Lung (tissue), 9 donors: ENCODE measurements at regions not wholly inside any gene's neighbourhood (a gene's known extent, or its start where the extent isn't known, plus 50 kb on each side); places are given as distances from the start of the nearest gene placed in this dataset.
"Not testable (repeated sequence)": the region's sequence is repeated elsewhere in the genome, so short reads cannot be mapped to it uniquely, and the experiment has no call there.

Experiments used
- ATAC-seq: fragments of 200-7000 bp; cut with Tn5 transposase; one replicate; pipeline ENCODE4 v1.9.1; 2020; ENCODE audit warnings: moderate number of reproducible peaks; ENCODE audit not compliant: insufficient read depth, low FRiP score
- DNase-seq, 3 donors: peaks; one replicate each; pipeline ENCODE4 v3.0.0-alpha.2; 2013 to 2017
- H3K27ac ChIP-seq, 2 donors: one replicate each; pipeline ENCODE4 v1.5.1; 2013; ENCODE audit warnings: mild to moderate bottlenecking in 2 of 2, moderate library complexity in 2 of 2, control low read depth in 1 of 2, inconsistent platforms in 1 of 2, low read depth in 1 of 2, low read length in 1 of 2
- H3K27me3 ChIP-seq, 3 donors: one replicate each; pipeline ENCODE4 v1.5.1; 2013; ENCODE audit warnings: low read length in 2 of 3; ENCODE audit not compliant: control insufficient read depth in 3 of 3, insufficient read depth in 3 of 3
- H3K36me3 ChIP-seq, 4 donors: one replicate each; pipeline ENCODE4 v1.5.1; 2013; ENCODE audit warnings: low read length in 4 of 4, mild to moderate bottlenecking in 1 of 4, moderate library complexity in 1 of 4; ENCODE audit not compliant: control insufficient read depth in 4 of 4, insufficient read depth in 4 of 4
- H3K4me1 ChIP-seq, 5 donors: one replicate each; pipeline ENCODE4 v1.5.1; 2013; ENCODE audit warnings: low read length in 5 of 5, mild to moderate bottlenecking in 2 of 5, moderate library complexity in 1 of 5; ENCODE audit not compliant: control insufficient read depth in 5 of 5, insufficient read depth in 5 of 5
- H3K4me3 ChIP-seq: one replicate; pipeline ENCODE4 v1.5.1; 2013; ENCODE audit warnings: mild to moderate bottlenecking, control low read depth, moderate library complexity
- H3K9ac ChIP-seq, 2 donors: one replicate each; pipeline ENCODE4 v1.5.1; 2013; ENCODE audit warnings: low read length in 2 of 2, control low read depth in 1 of 2; ENCODE audit not compliant: insufficient read depth in 1 of 2
- H3K9me3 ChIP-seq, 4 donors: one replicate each; pipeline ENCODE4 v1.5.1; 2013; ENCODE audit warnings: low read length in 3 of 4, mild to moderate bottlenecking in 1 of 4, moderate library complexity in 1 of 4; ENCODE audit not compliant: control insufficient read depth in 4 of 4, insufficient read depth in 3 of 4
- WGBS, 2 donors: extraction: QIAGEN DNeasy Blood & Tissue Kit; methylation state at CpG; one replicate each; pipeline ENCODE4 v1.1.7; 2013; 5-methylcytosine and 5-hydroxymethylcytosine counted together
- donor health status: Bipolar disorder and iron deficiency.
- donor health status: healthy.
- donor health status: DM: yes; HTN: yes; CAD: no.

DNA sequence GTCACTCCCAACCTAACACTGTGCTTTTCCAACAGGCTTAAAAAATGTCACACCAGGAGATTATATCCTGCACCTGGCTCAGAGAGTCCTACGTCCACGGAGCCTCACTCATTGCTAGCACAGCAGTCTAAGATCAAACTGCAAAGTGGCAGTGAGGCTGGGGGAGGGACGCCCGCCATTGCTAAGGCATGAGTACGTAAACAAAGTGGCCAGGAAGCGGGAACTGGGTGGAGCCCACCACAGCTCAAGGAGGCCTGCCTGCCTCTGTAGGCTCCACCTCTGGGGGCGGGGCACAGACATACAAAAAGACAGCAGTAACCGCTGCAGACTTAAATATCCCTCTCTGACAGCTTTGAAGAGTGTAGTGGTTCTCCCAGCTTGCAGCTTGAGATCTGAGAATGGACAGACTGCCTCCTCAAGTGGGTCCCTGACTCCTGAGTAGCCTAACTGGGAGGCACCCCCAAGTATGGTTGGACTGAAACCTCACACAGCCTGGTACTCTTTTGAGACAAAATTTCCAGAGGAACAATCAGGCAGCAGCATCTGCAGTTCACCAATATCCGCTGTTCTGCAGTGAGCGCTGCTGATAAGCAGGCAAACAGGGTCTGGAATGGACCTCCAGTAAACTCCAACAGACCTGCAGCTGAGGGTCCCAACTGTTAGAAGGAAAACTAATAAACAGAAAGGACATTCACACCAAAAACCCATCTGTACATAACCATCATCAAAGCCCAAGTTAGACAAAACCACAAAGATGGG lies 2986.4 kb upstream of the OR11H1 start:
- not testable (repeated sequence) for H3K27me3 ChIP-seq, H3K9me3 ChIP-seq, H3K27ac ChIP-seq, ATAC-seq, H3K36me3 ChIP-seq, DNase-seq, H3K4me1 ChIP-seq, H3K9ac ChIP-seq, H3K4me3 ChIP-seq
- WGBS, 2 donors: 45 to 74% methylated on average over 7 to 8 of the region's 10 CpGs

DNA sequence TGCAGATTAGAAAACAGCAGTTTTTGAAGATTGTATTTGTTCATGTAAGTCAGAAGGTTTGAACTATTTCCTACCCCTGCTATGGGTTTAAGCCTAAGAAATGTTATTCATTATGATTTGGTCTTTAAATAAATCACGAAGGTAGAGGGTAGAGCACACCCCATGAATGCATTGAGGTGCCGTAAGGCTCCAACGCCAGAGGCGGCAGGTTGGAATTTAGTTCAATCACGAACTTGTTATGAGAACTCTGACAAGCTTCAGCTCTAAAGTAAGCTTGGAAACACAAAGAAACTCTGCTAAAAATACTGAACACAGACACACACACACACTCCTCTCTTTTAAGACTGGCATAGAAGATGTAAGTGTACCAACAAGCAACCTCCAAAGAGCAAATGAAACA lies 2974.6 kb upstream of the OR11H1 start:
- WGBS, 2 donors: 62 to 71% methylated on average over 5 of the region's 5 CpGs
- H3K9ac ChIP-seq, H3K27ac ChIP-seq, H3K27me3 ChIP-seq, H3K4me3 ChIP-seq, H3K9me3 ChIP-seq, H3K4me1 ChIP-seq, H3K36me3 ChIP-seq, DNase-seq, ATAC-seq: not testable (repeated sequence)

DNA sequence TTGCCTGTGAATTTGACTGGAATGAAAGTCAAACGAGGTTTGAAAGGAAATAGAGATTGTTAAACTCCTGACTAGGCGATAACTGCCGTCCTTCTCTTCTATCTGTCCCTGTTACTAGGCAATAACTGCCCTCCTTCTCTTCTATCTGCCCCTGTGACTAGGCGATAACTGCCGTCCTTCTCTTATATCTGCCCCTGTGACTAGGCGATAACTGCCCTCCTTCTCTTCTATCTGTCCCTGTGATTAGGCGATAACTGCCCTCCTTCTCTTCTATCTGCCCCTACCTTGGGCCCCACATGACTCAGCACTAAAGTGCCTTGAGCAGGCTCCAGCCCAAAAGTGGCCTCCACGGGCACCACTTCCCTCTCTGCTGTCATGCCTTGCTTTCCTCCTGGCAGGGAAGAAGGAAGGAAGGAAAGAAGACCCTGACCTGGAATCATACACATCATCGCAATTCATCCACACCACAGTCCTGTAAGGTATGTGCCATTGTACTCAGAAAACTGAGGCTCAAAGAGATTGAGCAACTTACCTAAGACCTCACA lies 2973.3 kb upstream of the OR11H1 start:
- H3K9me3 ChIP-seq, H3K36me3 ChIP-seq, H3K9ac ChIP-seq, H3K4me1 ChIP-seq, H3K27me3 ChIP-seq, ATAC-seq, DNase-seq, H3K27ac ChIP-seq, H3K4me3 ChIP-seq: not testable (repeated sequence)
- 73 to 74% methylated on average over 7 of the region's 9 CpGs for WGBS, 2 donors

DNA sequence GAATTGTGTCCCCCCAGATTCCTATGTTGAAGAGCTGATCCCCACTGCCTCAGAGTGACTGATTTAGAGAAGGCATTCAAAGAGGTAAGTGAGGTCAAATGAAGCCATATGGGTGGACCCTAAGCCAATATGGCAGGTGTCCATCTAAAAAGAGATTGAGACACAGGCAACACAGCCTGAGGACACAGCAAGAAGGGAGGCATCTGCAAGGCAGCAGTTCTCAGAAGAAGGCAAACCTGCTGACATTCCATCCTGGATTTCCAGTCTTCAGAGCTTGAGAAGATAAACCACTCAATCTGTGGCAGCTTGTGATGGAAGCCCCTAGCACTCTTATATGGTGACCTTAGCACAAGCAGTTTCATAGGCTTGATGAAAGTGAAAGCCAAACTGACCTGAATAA lies 2956.5 kb upstream of the OR11H1 start:
- ATAC-seq, H3K4me1 ChIP-seq, H3K27ac ChIP-seq, H3K9ac ChIP-seq, H3K36me3 ChIP-seq, H3K9me3 ChIP-seq, DNase-seq, H3K27me3 ChIP-seq, H3K4me3 ChIP-seq: not testable (repeated sequence)

DNA sequence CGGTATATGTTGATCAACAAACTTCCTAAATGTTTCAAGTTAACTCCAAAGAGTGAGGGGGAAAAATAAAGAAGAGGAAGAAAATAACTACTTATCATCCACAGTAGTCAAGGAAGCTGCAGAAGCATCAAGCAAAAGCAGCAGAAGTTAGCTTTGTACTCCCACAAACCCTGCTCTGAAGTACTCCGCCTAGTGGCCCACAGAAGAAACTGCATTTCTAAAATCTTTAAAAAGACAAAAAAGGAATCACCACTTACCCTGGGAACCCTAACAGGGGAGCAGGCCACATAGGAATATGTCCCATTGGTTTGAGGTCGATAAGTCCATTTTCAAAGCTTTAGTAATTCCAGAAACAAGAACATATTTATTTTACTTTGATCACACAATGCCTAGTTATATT lies 2948.3 kb upstream of the OR11H1 start:
- not testable (repeated sequence) for H3K9me3 ChIP-seq, H3K27ac ChIP-seq, H3K9ac ChIP-seq, ATAC-seq, DNase-seq, H3K4me3 ChIP-seq, H3K36me3 ChIP-seq, H3K4me1 ChIP-seq, H3K27me3 ChIP-seq
- WGBS, 2 donors: 0 to 10% methylated on average over 1 to 3 of the region's 3 CpGs

DNA sequence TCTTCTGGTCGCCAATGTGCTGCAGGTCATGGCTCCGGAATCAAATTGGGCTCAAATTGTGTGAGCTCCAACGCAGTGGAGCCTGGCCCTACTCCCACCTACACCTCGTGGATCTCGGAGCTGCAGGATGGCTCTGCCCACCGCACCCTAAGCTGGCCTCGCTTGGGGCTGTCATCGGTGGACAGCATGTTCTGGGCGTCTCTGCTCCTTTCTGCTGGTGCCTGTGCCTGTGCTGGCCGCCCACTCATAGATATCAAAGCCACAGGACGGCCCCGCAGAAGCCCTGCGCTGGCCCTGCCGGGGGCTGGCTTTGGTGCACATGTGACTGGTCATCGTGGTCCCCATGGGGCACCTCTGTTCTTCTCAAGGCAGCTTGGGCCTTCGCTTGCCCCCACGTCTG lies 2943.5 kb upstream of the OR11H1 start:
- ATAC-seq, DNase-seq: not testable (repeated sequence)
- WGBS, 2 donors: 68 to 70% methylated on average over 15 to 17 of the region's 17 CpGs

DNA sequence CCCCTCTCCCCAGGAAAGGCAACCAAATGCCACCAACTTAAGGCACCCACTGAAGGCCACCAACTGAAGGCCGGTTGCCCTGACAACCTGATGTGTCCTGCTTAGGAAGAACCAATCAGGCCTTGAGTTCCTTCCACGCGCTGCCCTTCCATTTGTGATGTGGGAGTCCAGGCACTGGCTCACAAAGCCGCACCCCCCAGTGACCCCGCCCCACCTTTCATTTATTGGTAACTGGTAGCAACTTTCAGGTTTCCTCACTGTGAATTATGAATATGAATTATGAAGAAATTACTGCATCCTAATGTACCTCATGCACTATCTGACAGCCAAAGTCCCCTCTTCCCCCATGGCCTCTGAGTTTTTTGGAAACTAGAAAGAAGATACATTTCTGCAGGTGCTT lies 2943.1 kb upstream of the OR11H1 start:
- not testable (repeated sequence) for H3K36me3 ChIP-seq, H3K4me3 ChIP-seq, H3K27me3 ChIP-seq, H3K27ac ChIP-seq, H3K9me3 ChIP-seq, H3K4me1 ChIP-seq, H3K9ac ChIP-seq, DNase-seq, ATAC-seq
- 76 to 77% methylated on average over 5 of the region's 5 CpGs for WGBS, 2 donors

More for the DNA sequence above, 2943.5 kb upstream of the OR11H1 start:
- not testable (repeated sequence) for H3K4me1 ChIP-seq, H3K9ac ChIP-seq, H3K27me3 ChIP-seq, H3K27ac ChIP-seq, H3K9me3 ChIP-seq, H3K4me3 ChIP-seq, H3K36me3 ChIP-seq

DNA sequence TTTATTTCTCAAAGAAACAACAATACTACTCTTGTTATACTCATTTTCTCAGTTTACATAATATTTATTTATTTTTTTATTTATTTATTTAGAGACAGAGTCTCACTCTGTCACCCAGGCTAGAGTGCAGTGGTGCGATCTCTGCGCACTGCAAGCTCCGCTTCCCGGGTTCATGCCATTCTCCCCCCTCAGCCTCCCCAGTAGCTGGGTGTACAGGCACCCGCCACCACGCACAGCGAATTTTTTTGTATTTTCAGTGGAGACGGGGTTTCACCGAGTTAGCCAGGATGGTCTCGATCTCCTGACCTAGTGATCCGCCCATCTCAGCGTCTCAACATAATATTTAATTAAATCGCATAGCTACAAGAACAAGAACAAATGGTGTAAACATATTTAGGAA lies 2932.3 kb upstream of the OR11H1 start:
- H3K4me3 ChIP-seq, DNase-seq, H3K27me3 ChIP-seq, H3K27ac ChIP-seq, H3K9ac ChIP-seq, H3K4me1 ChIP-seq, ATAC-seq, H3K36me3 ChIP-seq: not testable (repeated sequence)
- peaks cover 2 to 23% (median 5%) of the 10 kb centered on the region in 4 donors for H3K9me3 ChIP-seq
- WGBS, 2 donors: 76 to 77% methylated on average over 13 of the region's 13 CpGs
